ENCODE measurements at regions not wholly inside any gene's neighbourhood (a gene's known extent, or its start where the extent isn't known, plus 50 kb on each side); places are given as distances from the start of the nearest gene placed in this dataset.

DNA sequence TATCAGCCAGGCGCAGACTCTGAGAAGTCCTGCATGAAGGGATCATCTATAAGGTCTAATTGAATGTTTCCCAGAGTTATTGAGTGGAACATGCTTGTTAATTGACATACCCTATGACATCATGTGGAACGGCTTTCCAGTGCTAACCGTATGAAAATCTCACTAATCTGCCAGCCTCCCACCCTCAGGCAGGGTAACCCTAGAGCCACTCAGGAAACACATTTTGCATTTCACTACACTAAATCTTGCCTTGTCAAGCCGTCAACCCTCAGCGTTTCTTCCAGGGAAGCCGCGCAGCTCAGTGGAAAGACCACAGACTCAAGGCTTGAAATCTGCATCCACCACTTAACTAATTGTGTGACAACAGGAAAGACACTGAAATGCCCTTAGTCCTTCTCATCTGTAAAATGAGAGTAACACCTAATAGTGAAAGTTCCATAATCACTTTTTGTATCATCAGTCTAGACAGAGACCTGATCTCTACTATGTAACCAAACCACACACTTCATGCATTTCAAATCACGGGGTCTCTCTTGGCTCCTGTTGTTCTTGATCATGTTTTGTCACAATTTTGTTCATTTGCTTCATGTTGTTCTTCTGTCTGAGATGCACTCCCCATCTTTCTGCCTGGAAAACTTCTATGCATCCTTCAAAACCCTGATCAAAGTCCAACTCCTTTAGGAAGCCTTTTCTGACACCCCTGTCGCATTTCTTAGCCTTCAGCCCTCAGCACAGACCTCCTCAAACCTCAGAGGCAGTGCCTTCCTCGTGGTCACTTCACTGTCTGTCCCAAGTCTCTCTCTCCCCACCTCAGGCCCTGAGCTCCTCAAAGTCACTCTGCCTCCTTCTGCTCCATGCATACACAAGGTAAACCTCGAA, 246.5 kb downstream of the TOMM20 start:
- no peak for DNase-seq (ENCODE audit: low read depth)

DNA sequence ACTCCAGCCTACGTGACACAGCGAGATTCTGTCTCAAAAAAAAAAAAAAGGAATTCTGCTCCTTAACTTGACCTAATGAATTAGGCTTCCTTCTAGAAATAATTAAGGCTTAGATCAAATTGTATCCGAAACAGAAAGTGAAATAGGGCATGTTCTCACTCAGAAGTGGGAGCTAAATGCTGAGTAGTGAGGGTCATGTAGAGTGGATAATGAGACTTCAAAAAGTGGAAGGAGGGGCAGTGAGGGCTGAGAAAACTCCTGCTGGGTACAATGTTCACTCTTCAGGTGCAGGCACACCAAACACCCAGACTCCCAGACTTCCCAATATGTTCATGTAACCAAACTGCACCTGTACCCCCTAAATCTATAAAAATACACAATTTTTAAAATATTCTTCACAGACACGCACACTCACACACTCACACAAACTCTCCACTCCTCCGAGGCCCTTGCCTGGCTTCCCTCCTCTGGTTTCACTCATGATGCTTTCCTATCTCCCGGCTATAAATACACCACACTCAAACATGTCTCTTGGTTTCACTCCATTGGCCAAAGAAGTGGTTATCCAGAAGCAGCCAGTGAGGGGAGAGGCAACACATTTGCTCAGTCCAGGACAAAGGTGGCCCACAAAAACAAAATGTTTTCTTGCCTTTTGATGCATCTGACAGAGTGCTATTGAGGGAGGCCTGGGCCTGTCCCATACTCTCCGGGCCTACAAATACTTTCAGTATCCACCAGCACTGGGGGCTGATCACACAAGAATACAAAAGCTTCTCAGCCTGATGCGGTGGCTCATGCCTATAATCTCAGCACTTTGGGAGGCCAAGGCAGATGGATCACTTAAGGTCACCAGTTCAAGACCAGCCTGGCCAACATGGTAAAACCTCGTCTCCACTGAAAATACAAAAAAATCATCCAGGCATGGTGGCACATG, 249.2 kb downstream of the TOMM20 start:
- DNase-seq (ENCODE audit: low read depth), result no peak

- no peak for DNase-seq (ENCODE audit: low read depth)
These were observed 250.3 kb downstream of the TOMM20 start for GRCh38 chr1:234878288-234878687.

- no peak for DNase-seq (ENCODE audit: low read depth)
These were observed 250.9 kb downstream of the TOMM20 start for GRCh38 chr1:234877761-234878160.

GRCh38 chr1:234875953-234876855, 252.4 kb downstream of the TOMM20 start:
- no peak for DNase-seq (ENCODE audit: low read depth)

DNA sequence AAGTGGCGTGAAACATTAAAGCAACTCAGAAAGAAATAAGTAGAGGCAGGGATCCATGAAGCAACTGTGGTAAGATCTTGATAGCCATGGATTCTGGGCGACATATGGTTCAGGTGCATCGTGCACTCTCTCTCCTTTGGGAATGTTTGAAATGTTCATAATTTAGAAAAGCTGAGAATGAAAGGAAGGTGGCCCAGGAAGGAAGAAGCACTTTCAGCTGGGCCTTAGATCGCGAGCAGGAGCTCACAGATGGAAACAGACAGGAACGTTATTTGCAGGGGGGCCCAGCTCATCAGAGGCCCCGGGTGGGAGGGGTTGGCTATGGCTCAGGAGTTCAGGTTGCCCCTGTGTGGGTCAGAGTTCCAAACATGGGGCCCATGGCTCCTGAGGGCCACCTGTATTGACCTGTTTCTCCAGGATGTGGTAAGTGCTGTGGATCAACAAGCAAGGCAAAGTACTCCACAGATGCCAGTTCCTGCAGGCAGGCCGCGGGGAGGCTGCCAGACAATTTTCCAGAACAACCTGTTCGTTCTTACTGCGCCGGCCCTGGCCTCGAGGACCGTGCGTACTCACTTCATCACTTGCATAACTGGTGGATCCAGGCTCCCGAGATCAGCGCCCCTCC, 253.2 kb downstream of the TOMM20 start:
- no peak for DNase-seq (ENCODE audit: low read depth)

DNA sequence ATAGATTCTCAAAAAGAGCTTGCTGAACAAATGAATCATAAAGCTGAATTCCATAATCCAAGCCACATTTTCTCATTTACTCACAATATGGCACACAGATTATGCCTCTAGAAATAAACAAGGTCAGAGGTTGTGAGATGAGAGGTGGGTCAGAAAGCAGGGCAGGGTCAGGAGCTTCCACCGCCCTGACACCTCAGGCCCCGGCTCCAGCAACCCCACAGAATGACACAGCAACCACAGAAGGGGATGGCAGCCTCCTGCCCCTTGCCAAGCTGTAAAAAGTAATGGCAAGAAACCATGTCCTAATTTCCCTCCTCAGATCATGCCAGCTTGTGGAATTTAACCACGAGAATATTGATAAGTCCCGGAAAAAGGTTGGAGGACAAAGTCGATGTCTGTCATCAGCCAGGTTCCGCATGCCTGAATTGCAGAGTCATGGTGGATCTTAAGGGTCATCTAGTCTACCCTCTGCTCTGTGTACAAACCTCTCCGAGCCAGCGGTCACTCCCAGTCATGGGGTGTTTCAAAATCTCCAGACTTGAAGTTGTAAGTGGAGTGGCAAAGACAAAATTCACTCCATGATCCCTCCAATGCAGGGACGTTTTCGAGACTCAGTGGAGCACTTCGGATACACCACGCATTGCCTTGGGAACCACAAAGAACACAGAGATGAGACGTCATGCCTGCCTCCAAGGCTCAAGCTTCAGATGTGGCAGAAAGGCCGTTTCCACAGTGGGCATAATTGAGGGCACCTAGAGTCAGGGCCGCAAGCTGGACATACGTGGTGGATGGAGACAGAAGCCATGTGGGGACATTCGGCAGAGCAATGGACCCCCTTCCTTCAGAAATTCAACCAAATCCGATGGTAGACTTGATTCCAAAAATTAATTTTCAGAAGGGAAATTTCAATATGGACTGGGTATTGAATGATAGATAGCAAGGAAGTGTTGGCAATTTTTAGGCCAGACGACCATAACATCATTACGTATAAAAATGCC, 254.0 kb downstream of the TOMM20 start:
- no peak for DNase-seq (ENCODE audit: low read depth)

DNA sequence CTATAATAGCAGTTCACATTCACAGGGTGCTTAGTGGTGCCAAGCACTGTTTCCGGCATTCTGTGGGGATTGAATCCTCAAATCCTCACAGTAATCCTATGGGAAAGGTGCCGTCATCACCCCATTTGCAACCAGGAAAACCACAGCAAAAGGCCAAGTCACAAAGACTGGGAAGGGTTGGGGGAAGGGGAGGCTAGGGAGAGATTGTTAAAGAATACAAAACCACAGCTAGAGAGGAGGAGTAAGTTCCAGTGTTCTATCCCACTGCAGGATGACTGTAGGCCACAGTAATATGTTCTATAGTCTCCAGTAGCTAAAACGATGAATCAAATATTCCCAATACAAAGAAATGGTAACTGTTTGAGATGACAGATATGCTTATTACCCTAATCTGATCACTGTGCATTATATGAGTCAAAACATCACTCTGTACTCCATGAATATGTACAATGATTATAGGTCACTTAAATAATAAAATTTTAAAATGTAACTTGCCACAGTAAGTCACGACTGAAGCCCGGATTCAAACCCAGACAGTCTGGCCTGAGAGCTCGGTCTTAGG, 256.8 kb downstream of the TOMM20 start:
- no peak for DNase-seq (ENCODE audit: low read depth)

DNA sequence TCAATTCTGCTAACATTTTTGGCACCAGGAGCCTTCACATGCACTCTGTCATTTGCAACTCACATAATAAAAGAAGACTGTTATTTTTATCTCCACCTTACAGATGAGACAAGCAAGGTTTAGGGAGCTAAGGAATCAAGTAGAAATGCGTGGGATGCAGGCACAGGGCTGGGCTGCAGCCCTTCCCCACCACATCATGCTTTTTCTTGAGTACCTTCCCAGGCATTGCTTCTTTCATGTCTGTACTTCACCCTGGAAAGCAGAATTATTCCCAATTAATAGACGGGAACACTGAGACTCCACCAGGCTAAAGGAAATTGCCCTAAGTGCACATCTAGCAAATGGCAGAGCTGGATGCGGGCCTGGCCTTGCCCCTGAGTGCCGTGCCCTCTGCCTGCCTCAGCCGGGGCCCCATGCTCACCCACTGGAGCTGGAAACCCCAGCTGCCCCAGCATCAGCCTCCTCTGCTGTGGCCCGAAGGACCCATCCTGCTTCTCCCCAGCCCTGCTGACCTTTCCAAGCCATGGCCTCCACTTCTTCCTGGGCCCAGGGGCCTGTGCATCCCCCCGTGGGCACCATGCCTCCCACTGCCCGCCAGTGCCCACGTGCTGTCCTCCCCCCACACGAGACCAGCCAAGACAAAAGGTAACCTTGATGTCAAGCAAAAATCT, 257.5 kb downstream of the TOMM20 start:
- DNase-seq (ENCODE audit: low read depth), result no peak

DNA sequence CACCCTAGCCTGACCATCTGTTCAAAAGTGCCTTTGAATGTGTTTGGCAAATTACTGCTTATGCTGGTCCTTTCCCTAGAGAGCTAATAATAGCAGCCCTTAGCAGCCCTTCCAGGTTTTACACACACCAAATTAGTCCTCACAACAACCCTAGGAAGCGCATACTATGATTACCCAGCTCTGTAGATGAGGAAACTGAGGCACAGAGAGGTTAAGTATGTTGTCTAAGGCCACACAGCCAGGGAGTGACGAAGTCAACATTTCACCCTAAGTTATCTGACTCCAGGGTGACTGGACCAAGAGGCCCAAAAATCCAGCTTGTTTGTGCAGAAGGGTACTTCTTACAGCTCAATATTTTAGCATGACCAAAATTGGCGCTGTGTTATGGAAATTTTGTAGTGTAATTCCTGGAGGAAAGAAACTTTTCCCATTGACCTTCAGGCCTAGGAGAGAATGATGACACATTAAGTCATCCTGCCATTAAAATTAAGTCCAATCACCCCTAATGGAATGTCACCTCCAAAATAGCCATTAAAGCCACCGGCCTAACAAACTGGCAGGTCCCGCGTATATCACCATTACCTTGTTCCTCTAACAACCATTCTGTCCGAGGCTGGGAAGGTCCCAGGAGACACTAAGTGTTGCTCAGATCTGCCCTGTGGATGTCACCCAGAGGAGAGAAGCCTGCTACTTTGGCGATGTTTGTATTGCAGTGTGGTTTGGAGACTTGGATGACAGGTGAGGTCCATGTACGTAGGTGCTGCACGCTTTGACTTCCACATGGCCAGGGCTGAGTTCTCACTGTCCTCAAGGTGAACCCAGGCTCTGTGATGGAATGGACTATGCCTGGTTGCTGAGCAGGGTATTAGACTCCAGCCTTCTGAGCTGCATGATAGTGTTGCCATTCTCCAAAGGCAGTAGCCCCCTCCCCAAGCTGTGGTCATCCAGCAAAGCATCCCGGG, 258.3 kb downstream of the TOMM20 start:
- DNase-seq (ENCODE audit: low read depth), result no peak

DNA sequence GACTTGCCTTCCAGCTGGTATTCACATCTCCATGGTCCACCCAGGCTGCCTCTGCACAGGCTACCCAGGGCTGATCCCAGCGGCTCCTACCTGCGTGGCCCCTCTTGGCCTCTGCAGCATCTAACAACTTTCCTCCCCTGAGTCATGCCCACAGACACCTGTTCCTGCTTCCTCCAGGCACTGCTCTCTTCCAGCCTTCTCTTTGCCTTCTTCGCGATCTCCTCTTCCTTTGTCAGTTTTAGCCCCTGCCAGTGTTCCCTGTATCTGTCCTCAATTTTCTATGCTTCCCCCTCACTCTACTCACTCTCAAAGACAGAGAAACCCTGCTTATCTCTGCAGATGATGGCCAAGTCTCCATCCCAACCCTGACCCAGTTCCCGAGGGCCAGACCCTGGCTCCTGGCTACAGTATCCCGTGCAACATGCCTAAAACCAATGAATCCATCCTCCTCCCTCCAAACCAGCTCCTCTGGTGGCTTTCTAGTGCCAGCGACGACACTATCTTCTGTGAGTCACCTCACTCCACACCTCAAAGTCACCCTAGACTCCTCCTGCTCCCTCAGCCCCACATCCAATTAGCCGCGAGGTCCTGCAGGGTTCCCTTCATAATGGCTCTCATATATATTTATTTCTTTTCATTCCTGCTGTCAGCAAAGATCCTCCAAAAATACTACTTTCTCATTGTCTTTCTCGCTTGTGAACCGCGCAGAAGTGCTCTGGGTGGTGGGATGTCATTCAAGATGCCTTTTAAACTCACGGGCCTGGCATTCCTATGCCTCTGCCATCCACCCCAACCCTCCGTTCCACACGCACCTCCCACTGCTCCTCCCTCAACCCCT, 259.2 kb downstream of the TOMM20 start:
- DNase-seq (ENCODE audit: low read depth), result no peak

DNA sequence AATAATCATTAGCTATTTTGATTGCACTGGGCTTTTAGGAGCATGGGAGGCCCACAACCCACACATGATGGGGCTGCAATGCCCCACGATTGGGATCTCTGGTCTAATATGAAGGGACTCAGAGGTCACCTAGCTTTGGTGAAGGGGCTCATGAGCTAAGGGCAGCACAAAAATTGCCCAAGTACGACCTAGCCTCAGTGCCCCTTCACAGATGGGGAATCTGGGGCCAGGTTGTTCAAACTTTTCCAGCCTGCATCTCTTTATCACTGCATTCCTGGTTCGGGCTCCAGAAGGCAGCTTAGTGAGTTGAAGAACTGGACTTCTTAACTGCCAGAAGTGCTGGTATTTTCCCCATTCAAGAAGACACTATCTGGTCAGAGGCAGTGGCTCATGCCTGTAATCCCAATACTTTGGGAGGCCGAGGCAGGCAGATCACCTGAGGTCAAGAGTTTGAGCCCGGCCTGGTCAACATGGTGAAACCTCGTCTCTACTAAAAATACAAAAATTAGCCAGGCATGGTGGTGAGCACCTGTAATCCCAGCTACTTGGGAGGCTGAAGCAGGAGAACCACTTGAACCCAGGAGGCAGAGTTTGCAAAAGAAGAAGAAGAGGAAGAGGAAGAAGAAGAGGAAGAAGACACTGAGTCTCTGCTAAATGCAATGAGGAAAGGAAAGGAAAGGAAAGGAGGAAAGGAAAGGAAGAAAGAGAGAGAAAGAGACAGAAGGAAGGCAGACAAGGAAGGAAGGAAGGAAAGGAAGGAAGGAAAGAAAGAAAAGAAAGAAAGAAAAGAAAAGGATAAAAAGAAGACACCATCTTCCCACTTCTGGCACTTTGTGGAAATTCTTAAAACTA, 258.5 kb upstream of the IRF2BP2 start:
- DNase-seq (ENCODE audit: low read depth), result no peak

GRCh38 chr1:234866007-234866866, 256.3 kb upstream of the IRF2BP2 start:
- no peak for DNase-seq (ENCODE audit: low read depth)

GRCh38 chr1:234865171-234866006, 255.4 kb upstream of the IRF2BP2 start:
- DNase-seq (ENCODE audit: low read depth), result no peak

Measured in T-helper 22 cell (primary cell).